ENCODE measurements at regions not wholly inside any gene's neighbourhood (a gene's known extent, or its start where the extent isn't known, plus 50 kb on each side); places are given as distances from the start of the nearest gene placed in this dataset.
"Not testable (repeated sequence)": the region's sequence is repeated elsewhere in the genome, so short reads cannot be mapped to it uniquely, and the experiment has no call there.

DNA sequence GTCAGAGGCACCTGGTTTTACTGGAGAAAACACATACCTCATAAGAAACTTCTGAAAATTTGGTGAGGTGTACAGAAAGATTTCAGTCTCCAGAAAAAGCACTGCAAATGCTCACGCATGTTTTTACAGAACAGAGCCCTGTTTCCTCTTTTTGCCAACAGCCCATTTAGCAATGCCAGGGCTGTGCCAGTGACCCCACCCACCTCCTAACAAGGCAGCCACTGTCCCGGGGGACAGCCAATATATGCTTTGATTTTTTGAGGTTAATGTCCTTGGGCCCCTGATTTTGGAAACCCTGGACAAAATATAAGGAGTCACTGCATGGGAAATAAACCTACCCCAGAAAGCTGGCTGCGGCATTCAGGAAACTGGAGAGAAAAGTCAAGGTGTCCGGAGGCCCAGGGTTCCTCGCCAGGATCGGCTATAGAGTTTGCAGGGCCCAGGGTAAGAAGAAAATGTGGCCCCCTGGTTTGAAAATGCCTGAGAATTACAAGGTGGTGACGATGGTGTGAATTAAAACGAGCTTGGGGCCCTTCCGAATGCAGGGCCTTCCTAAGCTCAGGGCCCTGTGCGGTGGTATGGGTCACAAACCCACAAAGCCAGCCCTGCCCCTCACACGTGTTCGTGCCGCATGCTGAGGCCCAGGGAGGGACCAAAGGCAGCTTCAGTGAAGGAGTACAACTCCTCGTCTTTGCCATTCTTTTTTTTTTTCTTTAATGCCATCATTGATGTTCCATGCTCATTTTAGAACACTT lies 71.1 kb upstream of the WNT7B start:
- no CpG with 5 or more reads among the region's 14 CpGs for WGBS (ENCODE audit: extremely low coverage, insufficient read length, low lambda C conversion rate)

GRCh38 chr22:46048661-46049060 lies 71.7 kb upstream of the WNT7B start:
- not testable (repeated sequence) for H2BK20ac ChIP-seq (ENCODE audit: low read depth, low read length, poor library complexity, severe bottlenecking); H3K9ac ChIP-seq (ENCODE audit: extremely low read depth, insufficient read length, low read length); H2AK5ac ChIP-seq (ENCODE audit: insufficient read length, low read length); H3K79me1 ChIP-seq (ENCODE audit: insufficient read depth, low read depth, low read length, poor library complexity, severe bottlenecking); H4K5ac ChIP-seq (ENCODE audit: insufficient read length, low read depth, low read length); H3K27ac ChIP-seq (ENCODE audit: insufficient read length, low read depth, low read length); H3K4me1 ChIP-seq (ENCODE audit: insufficient read depth, low read length); H2BK12ac ChIP-seq (ENCODE audit: insufficient read length, low read depth, low read length); H3K4me2 ChIP-seq (ENCODE audit: insufficient read depth, insufficient read length, low read length); H3K9me3 ChIP-seq (ENCODE audit: control insufficient read depth, low read depth, low read length); H4K8ac ChIP-seq (replicated peaks; ENCODE audit: insufficient read length, low read depth, low read length); H3K36me3 Mint-ChIP-seq (ENCODE audit: insufficient read depth in 1 of 3, low read depth in 3 of 3); H4K91ac ChIP-seq (ENCODE audit: insufficient read length, low read depth, low read length); H2BK5ac ChIP-seq (ENCODE audit: insufficient read length, low read length); H3K27ac Mint-ChIP-seq; H2BK15ac ChIP-seq (ENCODE audit: low read depth, low read length); DNase-seq; H2AFZ ChIP-seq (ENCODE audit: low read length); H3T11ph ChIP-seq (ENCODE audit: low read length); H3K79me2 ChIP-seq (ENCODE audit: insufficient read depth, low read length); H2BK120ac ChIP-seq (ENCODE audit: low read depth, low read length, poor library complexity, severe bottlenecking); H3K14ac ChIP-seq (ENCODE audit: insufficient read depth, low read length); H3K23ac ChIP-seq (ENCODE audit: insufficient read length, low read depth, low read length); H3K56ac ChIP-seq (ENCODE audit: insufficient read length, low read depth, low read length); H4K20me1 ChIP-seq (ENCODE audit: control insufficient read depth, insufficient read depth, insufficient read length); H3K27me3 ChIP-seq (ENCODE audit: insufficient read depth, low read length); H3K9me3 Mint-ChIP-seq; H3K4ac ChIP-seq (ENCODE audit: low read depth, low read length); H3K18ac ChIP-seq (ENCODE audit: insufficient read length, low read depth, low read length); H3K4me3 Mint-ChIP-seq
- WGBS (ENCODE audit: extremely low coverage, insufficient read length, low lambda C conversion rate), result no CpG with 5 or more reads among the region's 7 CpGs
- H3K23me2 ChIP-seq (ENCODE audit: insufficient read length, low read depth, low read length, poor library complexity, severe bottlenecking), result peaks cover 13% of the 10 kb centered on the region
- H3K27me3 Mint-ChIP-seq (ENCODE audit: low read depth), result peaks cover 37% of the 10 kb centered on the region
- H3K4me1 Mint-ChIP-seq, result peaks cover 7 to 21% of the 10 kb centered on the region in 2 experiments

More for the DNA sequence above, 71.1 kb upstream of the WNT7B start:
- no peaks in the 10 kb centered on the region for H3K9me3 Mint-ChIP-seq
- H3K4me1 Mint-ChIP-seq, result peaks cover 11 to 22% of the 10 kb centered on the region in 2 experiments
- Histone ChIP-seq H3K18ac (ENCODE audit: insufficient read length, low read depth, low read length) (no peak overlapping the region), H3K79me2 (ENCODE audit: insufficient read depth, low read length) (no peaks in the 10 kb centered on the region), H2BK15ac (ENCODE audit: low read depth, low read length) (no peak overlapping the region), H3K27ac (ENCODE audit: insufficient read length, low read depth, low read length) (no peak overlapping the region), H2BK5ac (ENCODE audit: insufficient read length, low read length) (no peak overlapping the region), H3K4me1 (ENCODE audit: insufficient read depth, low read length) (no peaks in the 10 kb centered on the region; the same call in 1 of the 2 replicates), H4K5ac (ENCODE audit: insufficient read length, low read depth, low read length) (no peak overlapping the region), H3K4ac (ENCODE audit: low read depth, low read length) (no peak overlapping the region), H2AK5ac (ENCODE audit: insufficient read length, low read length) (no peak overlapping the region), H2AFZ (ENCODE audit: low read length) (no peak overlapping the region), H3K27me3 (ENCODE audit: insufficient read depth, low read length) (peaks cover 3% of the 10 kb centered on the region; the same call in 1 of the 2 replicates), H3K23ac (ENCODE audit: insufficient read length, low read depth, low read length) (no peak overlapping the region), H2BK20ac (ENCODE audit: low read depth, low read length, poor library complexity, severe bottlenecking) (no peak overlapping the region), H3T11ph (ENCODE audit: low read length) (no peak overlapping the region), H4K91ac (ENCODE audit: insufficient read length, low read depth, low read length) (no peak overlapping the region), H4K8ac (replicated peaks; ENCODE audit: insufficient read length, low read depth, low read length) (no peak overlapping the region), H3K4me2 (ENCODE audit: insufficient read depth, insufficient read length, low read length) (no peak overlapping the region), H3K79me1 (ENCODE audit: insufficient read depth, low read depth, low read length, poor library complexity, severe bottlenecking) (no peaks in the 10 kb centered on the region), H3K9me3 (ENCODE audit: control insufficient read depth, low read depth, low read length) (no peaks in the 10 kb centered on the region), H4K20me1 (ENCODE audit: control insufficient read depth, insufficient read depth, insufficient read length) (no peaks in the 10 kb centered on the region), H3K56ac (ENCODE audit: insufficient read length, low read depth, low read length) (no peak overlapping the region), H3K9ac (ENCODE audit: extremely low read depth, insufficient read length, low read length) (no peak overlapping the region), H3K14ac (ENCODE audit: insufficient read depth, low read length) (no peak overlapping the region), H2BK12ac (ENCODE audit: insufficient read length, low read depth, low read length) (no peak overlapping the region), H2BK120ac (ENCODE audit: low read depth, low read length, poor library complexity, severe bottlenecking) (no peak overlapping the region), H3K23me2 (ENCODE audit: insufficient read length, low read depth, low read length, poor library complexity, severe bottlenecking) (peaks cover 13% of the 10 kb centered on the region)
- peaks cover 39% of the 10 kb centered on the region for H3K27me3 Mint-ChIP-seq (ENCODE audit: low read depth)
- no peaks in the 10 kb centered on the region for H3K36me3 Mint-ChIP-seq (ENCODE audit: insufficient read depth in 1 of 3, low read depth in 3 of 3)
- no peak overlapping the region; a peak in 1 of 7 replicates for H3K27ac Mint-ChIP-seq
- no peak for DNase-seq
- no peak for TF ChIP-seq CTCF (conservative IDR thresholded peaks at IDR 0.05)
- no peak overlapping the region; a peak in 1 of 5 replicates for H3K4me3 Mint-ChIP-seq
